GM21528 (cell line): ENCODE measurements at regions not wholly inside any gene's neighbourhood (a gene's known extent, or its start where the extent isn't known, plus 50 kb on each side); places are given as distances from the start of the nearest gene placed in this dataset.

ENCODE experiments used
- ATAC-seq: cut with Tn5 transposase; IDR thresholded peaks from one replicate; pipeline ENCODE4 v1.9.1; 2021; ENCODE audit warnings: mild to moderate bottlenecking, moderate library complexity; ENCODE audit not compliant: unreplicated experiment, low FRiP score

DNA sequence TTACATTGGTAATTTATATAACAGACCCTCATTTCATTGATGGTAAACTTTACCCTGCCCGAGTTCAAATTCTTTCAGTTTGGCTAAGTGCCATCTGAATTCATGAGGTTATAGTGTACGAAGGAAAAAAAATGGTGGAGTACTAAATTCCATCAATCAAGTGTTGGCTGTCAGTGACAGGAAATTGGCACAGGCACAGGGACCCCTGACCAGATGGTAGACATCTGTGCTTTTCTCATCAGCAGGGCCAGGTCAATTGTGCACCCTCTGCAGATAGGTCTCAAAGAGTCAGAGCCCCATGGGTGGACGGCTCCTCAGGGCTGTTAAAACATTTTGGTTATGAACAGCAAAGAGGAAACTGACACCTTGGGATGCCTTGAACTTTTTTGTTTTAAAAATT lies 439.2 kb downstream of the SETBP1 start:
- no peak for ATAC-seq

DNA sequence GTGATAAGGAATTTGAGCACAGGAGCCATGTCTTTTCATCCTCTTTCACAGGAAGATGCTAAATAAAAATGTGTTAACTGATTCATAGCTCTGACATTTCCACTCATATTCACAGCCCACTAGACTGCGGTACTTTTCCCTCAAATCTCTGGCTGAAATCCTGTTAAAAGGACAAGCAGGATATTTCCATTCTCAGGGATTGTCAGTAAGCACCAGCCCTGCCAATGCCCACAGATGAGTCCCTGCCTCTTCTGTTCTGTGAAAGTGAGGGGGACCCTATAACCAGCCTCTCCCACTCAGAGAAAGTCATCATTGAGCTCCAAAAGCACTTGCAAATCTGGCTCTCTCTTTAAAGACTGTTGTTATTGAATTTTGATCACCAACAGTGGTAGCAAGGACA lies 440.5 kb downstream of the SETBP1 start:
- ATAC-seq: no peak

DNA sequence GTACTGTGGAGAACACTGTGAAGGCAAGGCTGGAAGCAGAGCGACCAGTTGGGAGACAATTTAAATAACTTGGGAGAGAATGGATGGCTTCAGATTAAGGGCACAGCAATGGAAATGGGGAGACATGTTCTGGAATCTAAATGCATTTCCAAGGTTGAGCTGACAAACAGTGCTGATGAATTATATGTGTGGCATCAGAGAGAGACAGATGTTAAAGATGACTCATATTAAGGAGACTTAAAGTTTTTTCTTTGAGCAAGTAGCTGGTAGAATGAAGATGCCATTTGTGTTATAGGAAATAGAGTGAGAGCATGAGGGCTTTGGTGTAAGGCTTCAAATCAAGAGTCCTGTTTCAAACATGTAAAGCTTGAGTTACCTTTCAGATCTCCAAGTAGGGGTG lies 441.8 kb downstream of the SETBP1 start:
- ATAC-seq: no peak

DNA sequence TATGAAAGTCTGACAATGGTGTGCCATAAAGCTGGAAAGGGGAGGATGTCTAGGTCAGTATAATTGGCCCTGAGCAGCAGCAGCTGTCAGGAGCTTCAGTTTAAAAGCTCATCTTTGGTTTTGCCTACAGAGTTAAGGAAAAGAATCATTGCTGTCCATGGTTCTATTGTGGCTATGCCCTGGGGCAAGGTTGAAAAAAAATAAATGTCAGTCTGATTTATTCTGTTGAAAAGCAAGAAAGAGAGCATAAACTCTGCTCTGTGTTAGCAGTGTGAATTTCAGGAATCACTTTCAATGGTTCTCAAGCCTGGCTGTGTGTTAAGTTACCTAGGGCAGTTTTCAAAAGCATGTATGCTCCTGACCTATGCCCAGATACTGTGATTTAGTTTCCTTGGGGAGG lies 446.7 kb downstream of the SETBP1 start:
- no peak for ATAC-seq

DNA sequence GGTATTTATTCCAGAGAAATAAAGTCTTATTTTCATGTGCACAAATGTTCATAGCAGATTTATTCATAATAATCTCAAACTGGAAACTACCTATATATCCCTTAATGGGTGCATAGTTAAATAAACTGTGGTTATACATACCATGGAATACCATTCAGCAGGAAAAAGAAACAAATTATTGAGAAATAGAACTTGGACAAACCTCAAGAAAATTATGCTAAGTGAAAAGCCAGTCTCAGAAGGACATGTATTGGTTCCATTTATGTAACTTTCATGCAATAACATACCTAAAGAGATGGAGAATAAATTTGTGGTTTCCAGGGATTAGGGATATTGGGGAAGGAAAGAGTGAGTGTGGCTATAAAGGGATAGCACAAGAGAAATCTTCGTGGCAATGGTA lies 452.6 kb downstream of the SETBP1 start:
- no peak for ATAC-seq

DNA sequence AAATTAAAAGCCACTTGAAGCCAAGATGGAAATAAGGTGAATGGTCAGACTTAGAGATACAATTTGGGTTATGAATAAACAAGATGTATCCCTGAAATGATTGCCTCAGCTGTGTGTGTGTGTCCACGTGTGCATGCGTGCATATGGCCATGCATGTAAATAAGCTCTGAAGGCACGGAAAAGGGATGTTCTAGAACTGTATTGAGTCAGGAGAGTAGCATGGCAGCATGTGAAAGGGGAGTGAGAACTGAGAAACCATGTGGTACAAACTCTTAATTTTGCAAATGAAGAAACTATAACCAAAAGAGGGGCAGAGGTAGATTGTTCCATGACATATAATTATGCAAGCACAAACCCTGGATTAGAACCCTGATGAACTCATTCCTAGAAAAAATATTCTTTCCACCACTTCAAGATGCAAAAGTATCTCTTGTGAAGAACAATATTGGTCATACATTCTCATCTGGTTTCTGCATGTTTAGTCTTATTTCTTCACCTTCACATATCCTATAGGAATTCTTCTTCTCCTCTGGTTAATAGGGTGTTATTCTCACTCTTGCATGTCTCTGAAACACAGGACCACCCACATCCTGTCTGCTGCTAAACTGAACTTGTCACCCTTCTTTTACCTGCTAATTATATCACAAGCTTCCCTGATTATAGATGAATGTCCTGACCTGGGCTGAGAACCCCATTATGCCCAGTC lies 455.8 kb downstream of the SETBP1 start:
- ATAC-seq: no peak

DNA sequence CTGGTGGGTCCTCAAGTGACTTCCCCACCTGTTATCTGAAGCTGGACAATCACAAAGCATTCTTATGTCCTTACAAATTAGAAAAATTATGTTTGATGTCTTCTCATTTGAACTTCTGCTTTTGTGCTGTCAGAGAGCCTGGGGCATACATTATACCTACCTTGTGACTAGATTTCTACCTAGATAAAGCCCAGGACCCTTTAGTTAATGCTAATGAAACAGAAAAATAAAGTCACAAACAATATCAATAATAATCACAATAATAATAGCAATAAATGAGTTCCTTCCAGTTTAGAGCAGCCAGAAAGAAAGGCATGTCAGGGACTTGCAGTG lies 456.4 kb downstream of the SETBP1 start:
- ATAC-seq: no peak

DNA sequence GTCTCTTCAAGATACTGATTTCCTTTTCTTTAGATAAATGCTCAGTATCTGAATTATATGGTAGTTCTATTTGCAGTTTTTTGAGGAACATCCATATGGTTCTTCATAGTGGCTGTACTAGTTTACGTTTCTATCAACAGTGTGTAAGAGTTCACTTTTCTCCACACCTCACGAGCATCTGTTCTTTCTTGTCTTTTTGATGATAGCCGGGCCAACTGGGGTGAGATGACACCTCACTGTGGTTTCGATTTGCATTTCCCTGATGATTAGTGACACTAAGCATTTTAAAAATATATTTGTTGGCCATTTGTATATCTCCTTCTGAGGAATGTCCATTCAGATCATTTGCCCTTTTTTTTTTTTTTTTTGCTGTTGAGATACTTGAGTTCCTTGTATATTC lies 458.8 kb downstream of the SETBP1 start:
- ATAC-seq: no peak

DNA sequence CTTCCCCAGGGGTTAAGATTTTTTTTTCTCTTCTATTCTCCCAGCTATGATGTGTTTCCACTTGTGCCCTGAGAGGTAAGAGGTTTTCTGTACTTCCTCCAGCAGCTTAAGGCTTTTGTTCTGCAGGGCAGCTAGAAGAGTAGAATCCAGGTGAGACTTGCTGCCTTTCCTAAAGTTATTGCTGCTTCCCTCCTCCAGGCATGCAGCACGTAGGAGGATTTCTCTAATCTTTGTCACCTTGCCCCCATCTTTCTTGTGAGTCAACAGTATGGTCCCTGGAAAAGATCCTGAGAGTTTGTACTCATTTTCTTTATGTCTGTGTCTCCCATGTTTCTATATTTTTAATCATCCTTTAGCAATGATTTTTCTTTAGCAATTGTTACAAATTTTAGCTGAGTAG lies 462.2 kb downstream of the SETBP1 start:
- no peak for ATAC-seq

DNA sequence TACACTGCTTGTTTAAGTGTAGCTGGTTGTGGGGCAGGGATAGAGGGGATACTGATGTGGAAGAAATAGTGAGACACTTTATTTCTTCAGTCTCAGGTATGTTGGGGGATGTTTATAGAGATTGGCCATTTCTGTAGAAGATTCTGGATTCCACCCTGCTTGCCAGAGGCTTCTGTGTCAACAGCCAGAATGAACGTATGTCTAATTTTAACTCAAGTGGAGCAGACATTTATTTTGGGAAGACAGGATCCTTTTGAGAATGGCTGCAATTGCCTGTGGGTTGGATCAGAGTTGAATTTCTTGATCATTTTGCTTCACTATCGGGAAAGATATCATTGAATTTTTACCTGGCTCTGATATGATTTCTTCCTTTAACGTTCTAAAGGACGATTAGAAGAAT lies 465.6 kb upstream of the SLC14A2 start:
- no peak for ATAC-seq

DNA sequence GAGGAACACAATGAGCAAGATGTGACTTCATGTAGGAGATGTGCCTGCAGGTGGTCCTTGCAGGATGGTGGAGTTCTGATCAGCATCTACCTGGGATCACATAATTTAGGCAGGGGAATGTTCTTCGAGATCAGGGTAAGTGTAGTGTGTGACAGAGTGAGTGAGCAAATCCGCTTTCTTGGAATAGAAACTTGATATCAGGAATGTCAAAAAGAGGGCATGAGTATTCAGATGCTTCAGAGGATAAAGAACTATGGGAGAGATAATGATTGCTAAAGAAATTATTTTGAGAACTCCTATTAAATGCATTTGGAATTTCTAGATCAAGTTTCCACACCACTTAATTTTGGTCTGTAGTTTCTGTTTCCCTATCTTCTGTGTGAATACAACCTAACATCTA lies 463.6 kb upstream of the SLC14A2 start:
- ATAC-seq: no peak

DNA sequence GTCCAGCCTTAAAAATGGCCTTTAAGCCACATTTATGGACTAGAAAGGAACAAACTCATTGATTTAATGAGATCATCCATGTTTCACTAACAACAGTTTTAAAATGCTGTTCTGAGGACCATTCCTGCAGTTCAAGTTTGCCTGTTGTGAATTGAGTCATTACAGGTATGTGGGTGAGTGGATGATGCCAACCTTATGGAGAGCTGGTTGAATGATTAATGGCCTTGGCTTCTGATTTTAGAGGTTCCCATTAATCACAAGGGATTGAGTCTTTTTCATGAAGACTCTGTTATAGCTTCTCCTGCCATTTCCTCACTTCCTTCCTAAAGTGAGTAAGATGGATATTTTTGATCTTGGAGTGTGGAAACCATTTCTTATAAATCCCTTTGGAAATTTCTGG lies 459.8 kb upstream of the SLC14A2 start:
- ATAC-seq: no peak

DNA sequence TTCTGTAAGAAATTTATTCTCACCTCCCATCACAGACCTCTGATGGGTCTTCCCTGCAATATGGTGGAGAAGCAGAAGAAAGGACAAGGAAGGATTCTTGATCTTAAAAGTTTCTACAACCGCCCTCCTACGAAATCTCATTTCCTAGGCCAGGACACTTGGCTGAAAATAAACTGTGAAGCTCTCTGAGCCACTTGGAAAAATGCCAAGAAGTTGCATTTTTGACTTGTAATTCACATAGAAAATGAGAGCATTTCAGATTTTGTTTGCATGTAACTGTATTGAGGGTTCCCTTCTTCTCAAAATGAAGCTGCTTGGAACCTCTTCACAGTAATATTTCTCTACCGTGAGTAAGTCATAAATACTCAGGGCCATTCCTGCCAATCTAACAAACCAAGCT lies 458.3 kb upstream of the SLC14A2 start:
- no peak for ATAC-seq

DNA sequence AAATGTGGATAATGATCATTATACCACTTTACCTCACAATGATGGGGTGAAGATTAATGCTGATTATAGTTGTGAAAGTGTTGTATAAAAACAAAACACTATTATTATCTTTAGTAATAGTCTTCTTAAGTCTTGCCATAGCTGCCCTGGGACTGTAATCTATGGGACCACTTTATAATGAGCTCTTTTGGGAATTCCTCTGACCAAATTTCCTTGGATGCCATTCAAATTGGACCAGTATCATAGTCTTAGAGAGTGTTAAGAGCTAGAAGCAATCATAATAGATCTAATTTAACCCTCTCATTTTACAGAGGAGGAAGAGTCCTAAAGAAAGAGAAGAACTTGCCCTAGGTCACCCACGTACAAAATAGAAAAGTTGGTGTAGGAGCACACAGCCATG lies 457.7 kb upstream of the SLC14A2 start:
- ATAC-seq: no peak

DNA sequence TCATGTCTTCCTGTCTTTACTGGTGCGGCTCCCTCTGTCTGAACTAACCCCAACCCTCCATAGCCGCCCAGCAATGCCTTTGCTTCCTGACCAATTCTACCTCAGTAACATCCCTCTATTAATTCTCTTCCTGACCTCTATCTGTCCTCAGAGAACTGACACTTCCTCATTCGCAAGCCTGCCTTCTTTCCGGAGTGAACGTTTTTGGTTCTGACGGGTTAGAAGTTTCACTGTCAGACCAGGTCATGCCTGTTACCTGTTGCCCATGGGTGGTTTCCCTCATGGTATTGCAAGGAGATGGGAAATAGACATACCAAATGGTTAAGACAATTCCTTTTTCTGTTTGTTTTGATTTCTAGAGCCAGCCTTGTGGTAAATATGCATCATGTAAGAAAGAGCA lies 453.4 kb upstream of the SLC14A2 start:
- ATAC-seq: peak; percentile 82

DNA sequence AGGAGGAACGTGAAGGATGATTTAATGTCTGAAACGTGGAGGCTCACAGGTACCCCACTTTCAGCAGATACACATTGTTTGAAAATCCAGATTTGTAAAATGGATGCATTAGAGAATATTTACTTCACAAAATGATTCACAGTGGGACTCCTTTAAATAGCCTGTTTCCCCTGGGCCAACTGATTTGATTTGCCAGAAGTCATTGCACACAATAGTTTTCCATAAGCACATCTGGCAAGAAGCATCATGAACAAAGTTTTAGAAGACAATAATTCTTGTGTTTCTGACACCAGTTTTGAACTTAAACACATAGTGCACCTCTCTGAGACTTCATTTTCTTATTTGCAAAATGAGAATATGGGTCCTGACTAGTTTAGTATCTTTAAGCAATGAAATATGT lies 451.4 kb upstream of the SLC14A2 start:
- ATAC-seq: no peak

DNA sequence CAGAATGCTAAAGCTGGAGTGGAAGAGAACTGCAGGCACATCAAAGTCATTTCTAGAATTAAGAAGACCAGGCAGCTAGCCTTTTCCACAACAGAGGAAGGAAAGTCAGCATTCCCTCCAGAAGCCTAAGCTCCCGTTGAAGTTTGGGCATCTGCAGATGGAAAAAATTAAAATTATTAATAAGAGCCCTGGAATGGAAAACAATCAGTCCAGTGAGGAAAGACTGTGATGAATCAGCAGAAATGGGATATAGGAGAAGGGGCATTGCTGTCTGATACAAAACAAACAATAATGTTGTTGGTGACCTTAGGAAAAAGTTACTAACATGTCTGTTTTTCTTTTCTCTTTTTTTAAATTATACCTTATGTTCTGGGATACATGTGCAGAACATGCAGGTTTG lies 450.7 kb upstream of the SLC14A2 start:
- ATAC-seq: no peak

DNA sequence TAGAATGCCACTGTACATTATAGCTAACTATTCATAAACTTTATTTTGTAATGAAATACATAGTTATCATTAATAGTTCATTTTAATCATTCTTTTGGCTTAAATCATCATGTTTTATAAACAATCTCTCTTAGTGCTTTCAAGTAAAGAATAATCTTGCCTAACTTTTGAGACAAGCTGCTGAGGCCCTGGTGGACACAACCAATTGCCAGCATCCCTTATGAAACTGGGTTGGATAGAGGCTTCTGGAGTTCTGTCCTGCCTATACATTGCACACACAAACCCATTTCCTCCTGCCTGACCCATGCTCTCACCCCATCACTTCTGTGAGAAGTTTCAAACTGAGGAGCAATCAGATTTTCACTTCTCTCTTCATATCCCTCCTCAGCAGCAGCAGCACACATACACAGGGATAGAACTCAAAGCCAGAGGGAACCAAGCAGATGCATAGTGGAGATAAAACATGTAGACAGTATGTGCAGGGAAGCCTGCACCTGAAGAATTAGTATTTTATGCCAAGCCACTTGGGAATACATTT lies 450.0 kb upstream of the SLC14A2 start:
- no peak for ATAC-seq

DNA sequence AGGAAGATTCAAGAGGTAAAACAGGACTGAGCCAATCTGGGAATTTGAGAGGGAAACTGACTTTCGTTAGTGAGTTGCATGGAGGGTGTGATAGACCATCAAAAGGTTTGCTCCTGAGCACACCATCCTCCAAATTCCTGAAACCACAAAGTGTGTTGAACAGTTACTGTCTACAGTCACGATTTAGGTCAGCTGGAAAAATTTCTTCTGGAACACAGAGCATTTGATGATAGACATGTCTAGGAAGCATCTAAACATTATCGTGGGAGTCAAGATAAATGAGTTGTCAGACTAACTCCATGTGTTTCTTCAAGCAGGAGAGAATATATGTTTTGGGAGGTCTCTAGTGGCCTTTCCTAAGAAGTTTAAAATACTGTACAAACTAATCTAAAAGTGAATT lies 449.4 kb upstream of the SLC14A2 start:
- ATAC-seq: no peak

DNA sequence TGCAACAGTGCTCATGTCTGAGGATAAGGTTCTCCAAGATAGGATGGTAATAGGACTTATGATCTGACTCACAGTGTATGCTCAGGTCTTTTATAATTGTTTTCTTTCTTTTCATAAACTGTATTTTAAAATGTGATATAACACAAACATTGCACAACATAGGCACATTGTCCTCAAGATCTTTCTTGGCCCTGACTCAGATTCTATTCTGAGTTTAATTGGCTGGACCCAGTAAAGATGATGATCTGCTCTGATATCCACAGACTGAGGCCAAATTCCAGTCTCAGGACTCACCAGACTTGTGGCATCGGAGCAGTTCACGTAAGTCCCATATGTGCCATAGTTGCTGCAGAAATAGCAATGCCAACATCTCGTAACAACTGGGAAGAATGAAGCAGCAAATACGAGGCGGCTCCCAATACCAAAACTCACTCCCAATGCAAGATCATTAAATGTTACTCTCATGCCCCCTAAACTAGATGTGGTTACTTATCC lies 448.9 kb upstream of the SLC14A2 start:
- no peak for ATAC-seq

DNA sequence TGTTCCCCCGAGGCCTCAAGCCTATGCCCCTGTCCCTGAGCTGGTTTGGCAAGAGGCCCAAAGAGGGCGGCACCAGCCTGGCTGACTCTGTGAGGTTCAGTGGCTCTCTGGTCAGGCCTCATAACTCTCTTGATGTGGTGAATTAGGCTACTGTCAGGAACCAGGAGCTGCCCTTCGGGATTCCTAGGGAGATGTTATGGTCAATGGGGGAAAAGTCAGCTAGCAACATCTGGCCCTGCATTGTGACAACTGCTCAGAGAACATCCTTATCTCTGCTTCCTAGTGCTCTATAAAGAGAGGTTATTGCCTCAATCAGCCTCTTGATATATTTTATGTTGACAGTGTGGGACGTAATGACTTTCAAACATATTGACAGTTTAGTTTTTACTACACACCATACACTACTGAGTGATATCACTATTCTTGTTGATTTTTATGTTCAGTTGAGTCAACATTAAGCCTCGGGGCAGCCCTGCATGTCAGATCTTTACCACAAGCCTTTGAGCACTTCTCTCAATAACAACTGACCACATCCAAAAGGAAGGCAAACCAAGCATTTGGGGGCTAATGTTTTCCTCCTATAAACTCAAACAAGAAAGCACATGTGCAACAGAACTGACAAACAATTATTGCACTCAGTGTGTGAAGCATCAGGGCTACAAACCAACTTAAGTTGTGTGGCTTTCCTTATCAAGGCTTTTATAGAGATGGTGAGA lies 448.3 kb upstream of the SLC14A2 start:
- ATAC-seq: no peak

DNA sequence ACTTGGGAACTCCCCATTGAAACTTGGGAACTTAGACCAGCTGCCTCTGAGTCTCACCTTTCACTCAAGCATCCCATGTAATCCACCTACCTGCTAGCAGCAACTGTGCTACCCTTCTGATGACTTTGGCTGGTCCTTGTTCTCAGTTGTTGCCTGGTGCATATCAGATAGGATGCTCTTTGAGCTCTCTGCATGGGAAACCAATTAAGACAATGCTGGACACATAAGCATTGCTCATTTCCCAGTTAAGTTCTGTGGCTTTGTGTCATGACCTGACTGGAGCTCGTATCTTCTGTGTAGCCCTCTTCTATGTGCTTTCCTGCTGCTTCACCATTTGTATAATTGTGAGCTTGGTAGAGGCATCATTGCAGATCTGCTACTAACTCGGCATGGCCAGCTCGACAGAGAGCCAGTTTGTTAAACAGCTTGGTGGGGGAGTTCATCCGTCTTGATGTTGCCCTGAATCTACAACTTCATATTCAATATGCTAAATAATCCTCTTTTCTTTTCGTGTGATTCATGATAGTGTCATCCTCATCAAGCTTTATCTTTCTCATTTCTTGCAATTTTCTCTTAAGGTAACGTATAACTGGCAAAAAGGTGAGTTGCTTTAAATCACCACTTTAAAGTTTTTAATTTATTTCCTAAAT lies 447.5 kb upstream of the SLC14A2 start:
- no peak for ATAC-seq
